Gastroesophageal sphincter (tissue), 3 donors: ENCODE measurements at regions not wholly inside any gene's neighbourhood (a gene's known extent, or its start where the extent isn't known, plus 50 kb on each side); places are given as distances from the start of the nearest gene placed in this dataset.

Source experiments
- CTCF ChIP-seq, 4 experiments: fragments of 200-600 bp in 2 of 4; fragments of 450-650 bp in 2 of 4; sonication (generic) in 1 of 4; IDR thresholded peaks; one replicate each; pipeline ENCODE4 v1.5.1; 2017 to 2019; ENCODE audit warnings: antibody characterized with exemption in 4 of 4, mild to moderate bottlenecking in 2 of 4, moderate library complexity in 2 of 4
- EP300 ChIP-seq: sonication (generic); formaldehyde crosslinking; IDR thresholded peaks from one replicate; pipeline ENCODE4 v1.6.1; 2017; ENCODE audit warnings: antibody characterized with exemption, mild to moderate bottlenecking
- POLR2AphosphoS5 ChIP-seq: sonication (generic); formaldehyde crosslinking; IDR thresholded peaks from one replicate; pipeline ENCODE4 v1.6.1; 2017; ENCODE audit warnings: antibody characterized with exemption

- TF ChIP-seq CTCF (IDR thresholded peaks at IDR 0.05) = no peak
- TF ChIP-seq EP300 = no peak
- no peak for TF ChIP-seq POLR2AphosphoS5
These were observed 147.8 kb upstream of the MAX start for GRCh38 chr14:65250162-65250495.
